ENCODE measurements at regions not wholly inside any gene's neighbourhood (a gene's known extent, or its start where the extent isn't known, plus 50 kb on each side); places are given as distances from the start of the nearest gene placed in this dataset.

DNA sequence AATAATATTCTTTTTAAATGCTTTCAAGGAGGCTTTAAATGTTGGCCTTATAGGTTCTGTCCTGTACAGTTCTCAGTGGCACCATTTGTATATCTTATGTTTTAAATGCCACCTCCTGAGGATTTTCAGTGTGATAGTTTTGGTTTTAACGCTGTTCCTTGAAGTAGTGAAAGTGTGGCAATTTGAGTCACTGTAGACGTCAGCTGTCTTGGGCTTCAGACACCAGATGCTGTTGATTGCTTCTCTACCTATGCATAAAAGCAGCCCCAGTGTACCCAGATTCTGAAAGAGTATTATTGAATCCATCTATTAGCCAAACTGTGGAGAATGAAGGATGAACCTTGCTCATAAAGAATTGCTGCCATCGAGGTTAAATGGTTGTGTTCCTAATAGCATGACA is 316.8 kb upstream of the GBE1 start:
- Histone ChIP-seq H4K20me1 (ENCODE audit: control insufficient read depth, extremely low read depth, insufficient read depth, low read length) (no peaks in the 10 kb centered on the region), H2AFZ (ENCODE audit: control insufficient read depth, low read length) (no peak overlapping the region), H3K9me1 (ENCODE audit: control insufficient read depth, extremely low read depth, insufficient read depth, low read length) (no peaks in the 10 kb centered on the region)

DNA sequence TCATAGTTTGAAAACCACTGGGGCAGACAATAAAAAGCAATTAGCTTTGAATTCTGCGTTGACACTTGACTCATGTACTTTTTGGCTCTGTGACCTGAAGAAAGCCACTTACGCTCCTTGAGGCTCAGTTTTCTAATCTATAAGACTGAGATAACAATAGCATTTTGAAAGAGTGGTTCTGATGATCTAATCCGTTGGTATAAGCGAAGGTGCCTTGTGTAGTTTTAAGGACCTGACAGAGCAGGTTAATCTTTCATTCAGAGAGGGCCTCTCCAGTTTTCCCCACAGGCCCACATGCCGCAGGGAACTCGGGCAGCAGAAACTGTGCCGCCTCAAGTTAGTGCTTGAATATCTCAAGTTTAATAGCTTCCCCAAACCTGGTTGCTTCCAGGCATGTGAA is 306.0 kb upstream of the GBE1 start:
- FAIRE-seq = peak; percentile 49
- peak overlapping the region; percentile 15 for H3K9ac ChIP-seq (ENCODE audit: control insufficient read depth, extremely low read depth, insufficient read depth, low read length)
- dilution Hi-C loops (cut with MboI; ENCODE audit: extremely low pct_ligation_motif_present, low sequenced_read_pairs) = no loop called here

More for the DNA sequence above, 316.8 kb upstream of the GBE1 start:
- Histone ChIP-seq H3K4me3 (ENCODE audit: control insufficient read depth in 2 of 3, extremely low read depth in 1 of 3, insufficient read depth in 2 of 3, low read depth in 1 of 3, low read length in 3 of 3) (no peak overlapping the region), H3K9ac (ENCODE audit: control insufficient read depth, extremely low read depth, insufficient read depth, low read length) (no peak overlapping the region), H3K36me3 (ENCODE audit: control insufficient read depth in 2 of 2, extremely low read depth in 1 of 2, insufficient read depth in 2 of 2, low read length in 2 of 2) (no peaks in the 10 kb centered on the region), H3K4me2 (ENCODE audit: control insufficient read depth, extremely low read depth, insufficient read depth, low read depth, low read length) (no peak overlapping the region), H3K4me1 (ENCODE audit: control insufficient read depth, extremely low read depth, insufficient read depth, low read length) (peaks cover 15% of the 10 kb centered on the region), H3K9me3 (ENCODE audit: control insufficient read depth, low read depth, low read length) (no peaks in the 10 kb centered on the region), H3K27me3 (ENCODE audit: control insufficient read depth, extremely low read depth, insufficient read depth, low read length) (no peaks in the 10 kb centered on the region), H3K79me2 (ENCODE audit: control insufficient read depth, insufficient read depth, low read length) (no peaks in the 10 kb centered on the region), H3K27ac (ENCODE audit: control insufficient read depth, insufficient read depth, low read length) (no peak overlapping the region)
- TF ChIP-seq, protein P1, sequence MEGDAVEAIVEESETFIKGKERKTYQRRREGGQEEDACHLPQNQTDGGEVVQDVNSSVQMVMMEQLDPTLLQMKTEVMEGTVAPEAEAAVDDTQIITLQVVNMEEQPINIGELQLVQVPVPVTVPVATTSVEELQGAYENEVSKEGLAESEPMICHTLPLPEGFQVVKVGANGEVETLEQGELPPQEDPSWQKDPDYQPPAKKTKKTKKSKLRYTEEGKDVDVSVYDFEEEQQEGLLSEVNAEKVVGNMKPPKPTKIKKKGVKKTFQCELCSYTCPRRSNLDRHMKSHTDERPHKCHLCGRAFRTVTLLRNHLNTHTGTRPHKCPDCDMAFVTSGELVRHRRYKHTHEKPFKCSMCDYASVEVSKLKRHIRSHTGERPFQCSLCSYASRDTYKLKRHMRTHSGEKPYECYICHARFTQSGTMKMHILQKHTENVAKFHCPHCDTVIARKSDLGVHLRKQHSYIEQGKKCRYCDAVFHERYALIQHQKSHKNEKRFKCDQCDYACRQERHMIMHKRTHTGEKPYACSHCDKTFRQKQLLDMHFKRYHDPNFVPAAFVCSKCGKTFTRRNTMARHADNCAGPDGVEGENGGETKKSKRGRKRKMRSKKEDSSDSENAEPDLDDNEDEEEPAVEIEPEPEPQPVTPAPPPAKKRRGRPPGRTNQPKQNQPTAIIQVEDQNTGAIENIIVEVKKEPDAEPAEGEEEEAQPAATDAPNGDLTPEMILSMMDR (optimal IDR thresholded peaks at IDR 0.05 in 1 of 3, IDR thresholded peaks at IDR 0.05 in 1 of 3, conservative IDR thresholded peaks at IDR 0.05 in 1 of 3; ENCODE audit: extremely low read depth in 1 of 3, insufficient read depth in 2 of 3, low read length in 3 of 3) = no peak
- TF ChIP-seq EZH2 (IDR thresholded peaks at IDR 0.05; ENCODE audit: low read length) = no peak
- FAIRE-seq (no peak), DNase-seq (ENCODE audit: low read depth, low spot score) (no peak)
- dilution Hi-C loops (cut with MboI; ENCODE audit: extremely low pct_ligation_motif_present, low sequenced_read_pairs) = no loop called here

More for the DNA sequence above, 306.0 kb upstream of the GBE1 start:
- H4K20me1 ChIP-seq (ENCODE audit: control insufficient read depth, extremely low read depth, insufficient read depth, low read length) = no peaks in the 10 kb centered on the region
- H3K36me3 ChIP-seq (ENCODE audit: control insufficient read depth in 2 of 2, extremely low read depth in 1 of 2, insufficient read depth in 2 of 2, low read length in 2 of 2) = no peaks in the 10 kb centered on the region
- H3K27me3 ChIP-seq (ENCODE audit: control insufficient read depth, extremely low read depth, insufficient read depth, low read length) = no peaks in the 10 kb centered on the region
- H2AFZ ChIP-seq (ENCODE audit: control insufficient read depth, low read length) = peak overlapping the region; percentile 80
- H3K4me3 ChIP-seq (ENCODE audit: control insufficient read depth in 2 of 3, extremely low read depth in 1 of 3, insufficient read depth in 2 of 3, low read depth in 1 of 3, low read length in 3 of 3) = peak overlapping the region in 1 of 3 experiments; percentile 29
- no peaks in the 10 kb centered on the region for H3K9me3 ChIP-seq (ENCODE audit: control insufficient read depth, low read depth, low read length)
- H3K4me1 ChIP-seq (ENCODE audit: control insufficient read depth, extremely low read depth, insufficient read depth, low read length) = peaks cover 7% of the 10 kb centered on the region
- DNase-seq (ENCODE audit: low read depth, low spot score) = no peak
- H3K79me2 ChIP-seq (ENCODE audit: control insufficient read depth, insufficient read depth, low read length) = no peaks in the 10 kb centered on the region
- no peak overlapping the region for H3K27ac ChIP-seq (ENCODE audit: control insufficient read depth, insufficient read depth, low read length)
- no peaks in the 10 kb centered on the region for H3K9me1 ChIP-seq (ENCODE audit: control insufficient read depth, extremely low read depth, insufficient read depth, low read length)
- TF ChIP-seq, protein P1 (optimal IDR thresholded peaks at IDR 0.05 in 1 of 3, IDR thresholded peaks at IDR 0.05 in 1 of 3, conservative IDR thresholded peaks at IDR 0.05 in 1 of 3; ENCODE audit: extremely low read depth in 1 of 3, insufficient read depth in 2 of 3, low read length in 3 of 3) = no peak
- no peak for TF ChIP-seq EZH2 (IDR thresholded peaks at IDR 0.05; ENCODE audit: low read length)
- H3K4me2 ChIP-seq (ENCODE audit: control insufficient read depth, extremely low read depth, insufficient read depth, low read depth, low read length) = peak overlapping the region; percentile 74

Data from keratinocyte (primary cell).